H9 (cell line): ENCODE measurements at regions not wholly inside any gene's neighbourhood (a gene's known extent, or its start where the extent isn't known, plus 50 kb on each side); places are given as distances from the start of the nearest gene placed in this dataset.

Source experiments
- DNase-seq: peaks from one replicate; pipeline ENCODE4 v3.0.0-alpha.2; 2017
- H2AFZ ChIP-seq: one replicate; pipeline ENCODE4 v1.6.1; 2013; ENCODE audit warnings: mild to moderate bottlenecking, low read length, control low read depth, moderate library complexity
- H2AK5ac ChIP-seq: 2 replicates; pipeline ENCODE4 v1.6.1; 2013; ENCODE audit warnings: low read length, control low read depth, mixed read lengths; ENCODE audit not compliant: insufficient read length
- H2BK120ac ChIP-seq: one replicate; pipeline ENCODE4 v1.6.1; 2013; ENCODE audit warnings: low read depth, mild to moderate bottlenecking, low read length, control low read depth, inconsistent platforms; ENCODE audit not compliant: poor library complexity, severe bottlenecking
- H2BK12ac ChIP-seq: 2 replicates; pipeline ENCODE4 v1.6.1; 2013; ENCODE audit warnings: low read length, control low read depth, mixed read lengths, low read depth; ENCODE audit not compliant: insufficient read length
- H2BK15ac ChIP-seq: 2 replicates; pipeline ENCODE4 v1.6.1; 2013; ENCODE audit warnings: low read depth, low read length, control low read depth
- H2BK20ac ChIP-seq: one replicate; pipeline ENCODE4 v1.6.1; 2013; ENCODE audit warnings: low read depth, mild to moderate bottlenecking, low read length, control low read depth, inconsistent platforms; ENCODE audit not compliant: poor library complexity, severe bottlenecking
- H2BK5ac ChIP-seq: 2 replicates; pipeline ENCODE4 v1.6.1; 2013; ENCODE audit warnings: low read length, control low read depth, mixed read lengths; ENCODE audit not compliant: insufficient read length
- H3K14ac ChIP-seq: 2 replicates; pipeline ENCODE4 v1.6.1; 2013; ENCODE audit warnings: low read length, control low read depth; ENCODE audit not compliant: insufficient read depth
- H3K18ac ChIP-seq: 2 replicates; pipeline ENCODE4 v1.6.1; 2013; ENCODE audit warnings: low read depth, mild to moderate bottlenecking, mixed read lengths, low read length, control low read depth; ENCODE audit not compliant: insufficient read length
- H3K23ac ChIP-seq: 2 replicates; pipeline ENCODE4 v1.6.1; 2013; ENCODE audit warnings: low read length, control low read depth, mixed read lengths, low read depth; ENCODE audit not compliant: insufficient read length
- H3K23me2 ChIP-seq: 2 replicates; pipeline ENCODE4 v1.6.1; 2013; ENCODE audit warnings: low read depth, mild to moderate bottlenecking, mixed read lengths, low read length, control low read depth; ENCODE audit not compliant: insufficient read length, poor library complexity, severe bottlenecking
- H3K27ac ChIP-seq: 2 replicates; pipeline ENCODE4 v1.5.1; 2013; ENCODE audit warnings: low read length, control low read depth, mixed read lengths, low read depth; ENCODE audit not compliant: insufficient read length
- H3K27me3 ChIP-seq: 2 replicates; pipeline ENCODE4 v1.6.1; 2013; ENCODE audit warnings: low read length, control low read depth, inconsistent platforms; ENCODE audit not compliant: insufficient read depth
- H3K4ac ChIP-seq: 2 replicates; pipeline ENCODE4 v1.6.1; 2013; ENCODE audit warnings: low read depth, mild to moderate bottlenecking, control low read depth, inconsistent platforms, low read length, moderate library complexity
- H3K4me1 ChIP-seq: 2 replicates; pipeline ENCODE4 v1.6.1; 2013; ENCODE audit warnings: low read length, control low read depth, inconsistent platforms; ENCODE audit not compliant: insufficient read depth
- H3K4me2 ChIP-seq: 2 replicates; pipeline ENCODE4 v1.6.1; 2013; ENCODE audit warnings: low read length, control low read depth, mixed read lengths; ENCODE audit not compliant: insufficient read length, insufficient read depth
- H3K56ac ChIP-seq: 2 replicates; pipeline ENCODE4 v1.6.1; 2013; ENCODE audit warnings: low read depth, mild to moderate bottlenecking, mixed read lengths, low read length, control low read depth; ENCODE audit not compliant: insufficient read length
- H3K79me1 ChIP-seq: 2 replicates; pipeline ENCODE4 v1.6.1; 2013; ENCODE audit warnings: low read depth, mild to moderate bottlenecking, moderate library complexity, low read length, control low read depth, inconsistent platforms; ENCODE audit not compliant: insufficient read depth, poor library complexity, severe bottlenecking
- H3K79me2 ChIP-seq: 2 replicates; pipeline ENCODE4 v1.6.1; 2013; ENCODE audit warnings: low read length, control low read depth, inconsistent platforms; ENCODE audit not compliant: insufficient read depth
- H3K9ac ChIP-seq: 2 replicates; pipeline ENCODE4 v1.6.1; 2013; ENCODE audit warnings: low read length, control low read depth, mixed read lengths; ENCODE audit not compliant: insufficient read length; ENCODE audit errors: extremely low read depth
- H3K9me3 ChIP-seq: one replicate; pipeline ENCODE4 v1.6.1; 2013; ENCODE audit warnings: low read depth, low read length, inconsistent platforms; ENCODE audit not compliant: control insufficient read depth
- H3T11ph ChIP-seq: one replicate; pipeline ENCODE4 v1.6.1; 2013; ENCODE audit warnings: mild to moderate bottlenecking, low read length, control low read depth, inconsistent platforms
- H4K20me1 ChIP-seq: one replicate; pipeline ENCODE4 v1.6.1; 2013; ENCODE audit not compliant: control insufficient read depth, insufficient read length, insufficient read depth
- H4K5ac ChIP-seq: 2 replicates; pipeline ENCODE4 v1.6.1; 2013; ENCODE audit warnings: low read depth, mild to moderate bottlenecking, mixed read lengths, low read length, control low read depth; ENCODE audit not compliant: insufficient read length
- H4K8ac ChIP-seq: replicated peaks from 2 replicates; pipeline ENCODE4 v1.6.1; 2013; ENCODE audit warnings: low read length, control low read depth, mixed read lengths, low read depth; ENCODE audit not compliant: insufficient read length
- H4K91ac ChIP-seq: 2 replicates; pipeline ENCODE4 v1.6.1; 2013; ENCODE audit warnings: low read depth, mild to moderate bottlenecking, moderate library complexity, mixed read lengths, low read length, control low read depth; ENCODE audit not compliant: insufficient read length
- H3K27ac Mint-ChIP-seq, 3 experiments: 2 replicates in 2 of 3; 3 replicates in 1 of 3; pipeline ENCODE4 v1.8.0; 2020 to 2021; ENCODE audit warnings: mixed read lengths in 3 of 3, mild to moderate bottlenecking in 1 of 3, moderate library complexity in 1 of 3
- H3K27me3 Mint-ChIP-seq: 2 replicates; pipeline ENCODE4 v1.8.0; 2021; ENCODE audit warnings: low read depth, mild to moderate bottlenecking, moderate library complexity, mixed read lengths
- H3K36me3 Mint-ChIP-seq, 3 experiments: 2 replicates in 2 of 3; 3 replicates in 1 of 3; pipeline ENCODE4 v1.8.0; 2020 to 2021; ENCODE audit warnings: low read depth in 3 of 3, mixed read lengths in 3 of 3; ENCODE audit not compliant: insufficient read depth in 1 of 3
- H3K4me1 Mint-ChIP-seq, 2 experiments: 2 replicates each; pipeline ENCODE4 v1.8.0; 2020; ENCODE audit warnings: mixed read lengths in 2 of 2
- H3K4me3 Mint-ChIP-seq, 2 experiments: 2 replicates in 1 of 2; 3 replicates in 1 of 2; pipeline ENCODE4 v1.8.0; 2020 to 2021; ENCODE audit warnings: mild to moderate bottlenecking in 2 of 2, mixed read lengths in 2 of 2, moderate library complexity in 1 of 2
- H3K9me3 Mint-ChIP-seq, 2 experiments: 2 replicates in 1 of 2; 3 replicates in 1 of 2; pipeline ENCODE4 v1.8.0; 2020; ENCODE audit warnings: mild to moderate bottlenecking in 2 of 2, mixed read lengths in 2 of 2, moderate library complexity in 1 of 2
- WGBS: extraction: QIAGEN DNeasy Blood & Tissue Kit; methylation state at CpG from one replicate; pipeline ENCODE4 v1.1.7; 2013; ENCODE audit warnings: missing lambda C conversion rate, low lambda C conversion rate, mixed read lengths; ENCODE audit not compliant: insufficient read length; ENCODE audit errors: extremely low coverage; 5-methylcytosine and 5-hydroxymethylcytosine counted together
- TF ChIP-seq, protein P1 (sequence below): fragments of 200-600 bp; sonication (generic); conservative IDR thresholded peaks from 3 replicates; pipeline ENCODE4 v1.8.0; 2021; ENCODE audit warnings: antibody characterized with exemption, mild to moderate bottlenecking

DNA sequence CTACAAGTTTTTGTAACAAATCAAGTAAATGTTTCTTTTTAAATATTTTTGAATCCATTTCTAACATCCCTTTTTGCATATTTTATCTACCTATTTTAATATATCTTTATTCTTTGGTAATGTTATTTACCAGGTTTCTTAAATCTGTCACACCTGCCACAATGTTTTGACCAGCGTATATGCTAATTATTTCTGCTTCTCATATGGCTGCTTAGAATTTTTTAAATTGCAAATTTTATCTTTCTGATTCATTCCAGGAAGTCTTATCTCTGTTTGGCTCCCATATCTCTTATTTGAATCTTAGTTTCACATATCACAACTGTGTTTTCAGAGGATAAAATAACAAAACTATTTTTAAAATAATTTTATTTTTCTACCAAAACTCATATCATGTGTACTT, 1411.1 kb downstream of the KCNT2 start:
- no peak for DNase-seq
- TF ChIP-seq, protein P1, sequence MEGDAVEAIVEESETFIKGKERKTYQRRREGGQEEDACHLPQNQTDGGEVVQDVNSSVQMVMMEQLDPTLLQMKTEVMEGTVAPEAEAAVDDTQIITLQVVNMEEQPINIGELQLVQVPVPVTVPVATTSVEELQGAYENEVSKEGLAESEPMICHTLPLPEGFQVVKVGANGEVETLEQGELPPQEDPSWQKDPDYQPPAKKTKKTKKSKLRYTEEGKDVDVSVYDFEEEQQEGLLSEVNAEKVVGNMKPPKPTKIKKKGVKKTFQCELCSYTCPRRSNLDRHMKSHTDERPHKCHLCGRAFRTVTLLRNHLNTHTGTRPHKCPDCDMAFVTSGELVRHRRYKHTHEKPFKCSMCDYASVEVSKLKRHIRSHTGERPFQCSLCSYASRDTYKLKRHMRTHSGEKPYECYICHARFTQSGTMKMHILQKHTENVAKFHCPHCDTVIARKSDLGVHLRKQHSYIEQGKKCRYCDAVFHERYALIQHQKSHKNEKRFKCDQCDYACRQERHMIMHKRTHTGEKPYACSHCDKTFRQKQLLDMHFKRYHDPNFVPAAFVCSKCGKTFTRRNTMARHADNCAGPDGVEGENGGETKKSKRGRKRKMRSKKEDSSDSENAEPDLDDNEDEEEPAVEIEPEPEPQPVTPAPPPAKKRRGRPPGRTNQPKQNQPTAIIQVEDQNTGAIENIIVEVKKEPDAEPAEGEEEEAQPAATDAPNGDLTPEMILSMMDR: no peak
- H3K4me1 Mint-ChIP-seq: peaks cover 6 to 9% of the 10 kb centered on the region in 2 experiments

More for the DNA sequence above, 1411.1 kb downstream of the KCNT2 start:
- no peaks in the 10 kb centered on the region for H4K20me1 ChIP-seq
- H3K79me1 ChIP-seq: no peaks in the 10 kb centered on the region
- H4K5ac ChIP-seq: no peak overlapping the region
- H2BK120ac ChIP-seq: no peak overlapping the region
- no peak overlapping the region for H3K4me3 Mint-ChIP-seq
- H2BK15ac ChIP-seq: no peak overlapping the region
- H3K23ac ChIP-seq: no peak overlapping the region
- H4K91ac ChIP-seq: no peak overlapping the region
- WGBS: no CpG with 5 or more reads among the region's 1 CpG
- no peaks in the 10 kb centered on the region for H3K9me3 Mint-ChIP-seq
- H3T11ph ChIP-seq: no peak overlapping the region
- H2BK12ac ChIP-seq: no peak overlapping the region
- H3K4me1 ChIP-seq: 0 out of 2 replicates have a peak, but pooled peaks cover 2% of the 10 kb centered on the region
- no peaks in the 10 kb centered on the region for H3K27me3 Mint-ChIP-seq
- no peak overlapping the region for H2AK5ac ChIP-seq
- no peak overlapping the region for H3K56ac ChIP-seq
- no peaks in the 10 kb centered on the region for H3K23me2 ChIP-seq
- H2BK20ac ChIP-seq: no peak overlapping the region
- no peak overlapping the region for H3K27ac ChIP-seq
- H3K14ac ChIP-seq: no peak overlapping the region
- no peak overlapping the region for H3K27ac Mint-ChIP-seq
- no peaks in the 10 kb centered on the region for H3K79me2 ChIP-seq
- H3K4ac ChIP-seq: no peak overlapping the region
- no peak overlapping the region for H4K8ac ChIP-seq
- H3K4me2 ChIP-seq: no peak overlapping the region
- no peaks in the 10 kb centered on the region for H3K27me3 ChIP-seq
- no peak overlapping the region for H3K9ac ChIP-seq
- H3K18ac ChIP-seq: no peak overlapping the region
- H2AFZ ChIP-seq: no peak overlapping the region
- H3K9me3 ChIP-seq: no peaks in the 10 kb centered on the region
- H2BK5ac ChIP-seq: no peak overlapping the region
- H3K36me3 Mint-ChIP-seq: no peaks in the 10 kb centered on the region; a peak in 1 of 7 replicates
